GM12873 (cell line): ENCODE measurements at regions not wholly inside any gene's neighbourhood (a gene's known extent, or its start where the extent isn't known, plus 50 kb on each side); places are given as distances from the start of the nearest gene placed in this dataset.
A peak's percentile ranks its signal among the peaks of the same experiment; 100 is the strongest.

Experiments used
- CTCF ChIP-seq: IDR thresholded peaks from 2 replicates; pipeline ENCODE4 v1.5.1; 2012; ENCODE audit warnings: low read depth, mild to moderate bottlenecking, moderate library complexity, low read length, control low read depth; ENCODE audit not compliant: insufficient read depth; ENCODE audit errors: missing control alignments

GRCh38 chr1:64392109-64392508, 77.8 kb upstream of the CACHD1 start:
- no peak for TF ChIP-seq CTCF

GRCh38 chr1:64393790-64394189, 76.1 kb upstream of the CACHD1 start:
- TF ChIP-seq CTCF = no peak

- peak; percentile 15 for TF ChIP-seq CTCF
These were observed 73.1 kb upstream of the CACHD1 start for GRCh38 chr1:64396817-64397216.

- TF ChIP-seq CTCF = no peak
These were observed 72.4 kb upstream of the CACHD1 start for GRCh38 chr1:64397541-64397940.

GRCh38 chr1:64398936-64399335, 71.0 kb upstream of the CACHD1 start:
- no peak for TF ChIP-seq CTCF

GRCh38 chr1:64401285-64401684, 68.6 kb upstream of the CACHD1 start:
- no peak for TF ChIP-seq CTCF

- TF ChIP-seq CTCF = no peak
These were observed 66.6 kb upstream of the CACHD1 start for GRCh38 chr1:64403331-64403730.
